Hematopoietic multipotent progenitor cell (in vitro differentiated cells): ENCODE measurements at regions not wholly inside any gene's neighbourhood (a gene's known extent, or its start where the extent isn't known, plus 50 kb on each side); places are given as distances from the start of the nearest gene placed in this dataset.
A peak's percentile ranks its signal among the peaks of the same experiment; 100 is the strongest.
"Not testable (repeated sequence)": the region's sequence is repeated elsewhere in the genome, so short reads cannot be mapped to it uniquely, and the experiment has no call there.

Experiments
- DNase-seq, 3 donors: peaks; one replicate each; pipeline ENCODE4 v3.0.0-alpha.2; 2011 to 2015; ENCODE audit warnings: low read depth in 2 of 3, low spot score in 2 of 3

GRCh38 chr2:215631696-215632095, 195.8 kb upstream of the FN1 start:
- no peak for DNase-seq

- DNase-seq: not testable (repeated sequence)
Observed at GRCh38 chr2:215630796-215631195, 194.9 kb upstream of the FN1 start.

- DNase-seq: peak in 1 of 3 donors; percentile 15
Observed at GRCh38 chr2:215627771-215628170, 191.9 kb upstream of the FN1 start.

GRCh38 chr2:215626812-215627281, 191.0 kb upstream of the FN1 start:
- DNase-seq: no peak

- no peak for DNase-seq
Observed at GRCh38 chr2:215626063-215626462, 190.2 kb upstream of the FN1 start.

- DNase-seq: no peak
Observed at GRCh38 chr2:215625207-215625606, 189.3 kb upstream of the FN1 start.

GRCh38 chr2:215624423-215624829, 188.6 kb upstream of the FN1 start:
- no peak for DNase-seq

GRCh38 chr2:215622837-215623236, 187.0 kb upstream of the FN1 start:
- no peak for DNase-seq

GRCh38 chr2:215621381-215621780, 185.5 kb upstream of the FN1 start:
- DNase-seq: peak in 1 of 3 donors; percentile 7

- DNase-seq: no peak
Observed at GRCh38 chr2:215620528-215620927, 184.7 kb upstream of the FN1 start.

- DNase-seq: no peak
Observed at GRCh38 chr2:215619989-215620388, 184.1 kb upstream of the FN1 start.

GRCh38 chr2:215619022-215619958, 183.4 kb upstream of the FN1 start:
- peak in 2 of 3 donors; percentile 40 to 77 for DNase-seq

GRCh38 chr2:215618145-215618544, 182.3 kb upstream of the FN1 start:
- no peak for DNase-seq

GRCh38 chr2:215617060-215617824, 181.4 kb upstream of the FN1 start:
- no peak for DNase-seq

GRCh38 chr2:215615803-215616174, 179.9 kb upstream of the FN1 start:
- no peak for DNase-seq

- DNase-seq: no peak
Observed at GRCh38 chr2:215615067-215615802, 179.4 kb upstream of the FN1 start.

- no peak for DNase-seq
Observed at GRCh38 chr2:215614296-215614695, 178.4 kb upstream of the FN1 start.

- no peak for DNase-seq
Observed at GRCh38 chr2:215613888-215614287, 178.0 kb upstream of the FN1 start.

- no peak for DNase-seq
Observed at GRCh38 chr2:215613280-215613679, 177.4 kb upstream of the FN1 start.

- DNase-seq: no peak
Observed at GRCh38 chr2:215612786-215613185, 176.9 kb upstream of the FN1 start.
